GM18526 (cell line): ENCODE measurements at regions not wholly inside any gene's neighbourhood (a gene's known extent, or its start where the extent isn't known, plus 50 kb on each side); places are given as distances from the start of the nearest gene placed in this dataset.

Experiments used
- POLR2A ChIP-seq: IDR thresholded peaks from 3 replicates; pipeline ENCODE4 v1.6.1; 2011; ENCODE audit not compliant: insufficient read length; ENCODE audit errors: extremely low read depth

DNA sequence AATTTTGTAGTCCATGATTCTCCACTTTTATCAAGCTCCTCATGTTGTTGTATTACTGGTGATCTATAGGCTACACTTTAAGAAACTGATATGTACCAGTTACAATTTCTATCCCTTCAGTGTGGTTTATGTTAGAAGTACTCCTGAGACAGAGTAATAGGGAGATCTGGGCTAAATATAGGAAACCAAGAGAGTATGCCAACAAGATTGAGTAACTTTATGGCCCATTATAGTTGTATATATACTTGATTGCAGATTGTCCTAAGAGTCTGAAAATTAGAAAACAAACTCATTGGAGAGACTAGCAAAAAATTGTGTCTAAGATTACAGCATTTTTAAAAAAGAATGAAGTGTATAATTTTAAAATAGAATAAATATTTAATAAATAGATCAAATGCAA, 605.6 kb downstream of the XIRP2 start:
- TF ChIP-seq POLR2A: no peak

DNA sequence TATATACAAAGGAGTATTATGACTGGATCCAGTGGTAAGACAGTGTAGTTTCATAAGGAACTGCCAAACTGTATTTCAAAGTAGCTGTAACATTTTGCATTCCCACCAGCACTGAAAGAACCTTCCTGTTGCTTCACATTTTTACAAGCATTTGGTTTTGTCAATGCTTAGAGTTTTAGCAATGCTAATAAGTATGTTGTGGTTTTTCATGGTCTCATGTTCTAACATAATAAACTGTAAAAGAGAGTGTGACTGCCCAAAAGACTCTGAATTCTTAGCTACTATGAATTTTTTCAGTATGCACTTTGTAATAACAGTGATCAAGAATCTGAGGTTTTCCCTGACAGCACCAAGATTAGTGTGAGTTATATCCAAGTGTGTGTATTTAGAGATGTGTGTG, 604.2 kb downstream of the XIRP2 start:
- no peak for TF ChIP-seq POLR2A

DNA sequence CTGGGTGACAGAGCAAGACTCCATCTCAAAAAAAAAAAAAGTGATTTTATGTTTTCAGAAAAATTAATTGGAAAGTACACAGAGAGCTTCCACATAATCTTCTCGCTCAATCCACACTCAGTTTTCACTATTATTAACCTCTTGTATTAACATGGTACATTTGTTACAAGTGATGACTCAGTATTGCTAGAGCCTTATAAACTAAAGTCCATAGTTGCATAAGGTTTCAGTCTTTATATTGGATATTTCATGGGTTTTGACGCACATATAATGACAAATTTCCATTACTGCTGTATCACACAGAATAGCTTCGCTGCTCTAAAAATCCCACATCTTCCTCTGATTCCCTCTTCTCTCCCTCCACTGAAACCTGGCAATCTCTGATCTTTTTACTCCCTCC, 603.5 kb downstream of the XIRP2 start:
- no peak for TF ChIP-seq POLR2A

DNA sequence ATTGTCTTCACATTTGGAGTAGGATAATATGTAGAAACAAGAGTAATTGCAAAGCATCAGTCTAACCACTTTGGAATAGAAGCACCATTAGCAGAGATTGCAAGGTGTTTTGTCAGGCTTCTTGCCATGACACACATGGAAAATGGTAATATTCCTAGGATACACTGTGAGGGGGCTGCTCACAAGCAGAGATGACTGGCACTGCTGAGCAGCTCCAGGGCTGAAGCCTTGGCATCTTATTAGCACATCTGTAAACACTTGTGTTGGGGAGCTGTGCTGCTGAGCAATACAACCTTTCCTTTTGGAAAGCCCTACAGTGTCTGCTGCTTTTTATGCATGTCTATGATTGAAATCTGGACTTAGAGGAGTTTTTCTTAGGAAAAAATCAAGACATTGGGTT, 602.2 kb downstream of the XIRP2 start:
- no peak for TF ChIP-seq POLR2A

DNA sequence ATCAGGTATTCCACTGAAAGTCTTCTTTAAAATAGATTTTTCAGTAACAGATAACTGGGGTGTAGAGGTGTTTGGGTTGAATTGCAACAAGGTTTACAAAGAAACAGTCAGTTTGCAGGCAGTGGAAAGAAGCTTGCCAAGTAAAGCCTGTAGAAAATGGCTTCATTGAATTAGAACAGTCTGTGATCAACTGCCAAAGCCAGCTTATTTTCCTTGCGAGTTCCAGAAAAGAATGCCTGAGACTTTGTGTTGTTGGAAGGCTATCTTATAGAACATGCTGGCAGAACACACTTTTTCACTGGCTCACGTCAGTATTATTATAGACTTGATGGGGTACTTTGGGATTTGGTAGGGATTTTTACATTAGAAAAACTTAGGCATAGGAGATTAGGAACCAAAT, 601.0 kb downstream of the XIRP2 start:
- no peak for TF ChIP-seq POLR2A

DNA sequence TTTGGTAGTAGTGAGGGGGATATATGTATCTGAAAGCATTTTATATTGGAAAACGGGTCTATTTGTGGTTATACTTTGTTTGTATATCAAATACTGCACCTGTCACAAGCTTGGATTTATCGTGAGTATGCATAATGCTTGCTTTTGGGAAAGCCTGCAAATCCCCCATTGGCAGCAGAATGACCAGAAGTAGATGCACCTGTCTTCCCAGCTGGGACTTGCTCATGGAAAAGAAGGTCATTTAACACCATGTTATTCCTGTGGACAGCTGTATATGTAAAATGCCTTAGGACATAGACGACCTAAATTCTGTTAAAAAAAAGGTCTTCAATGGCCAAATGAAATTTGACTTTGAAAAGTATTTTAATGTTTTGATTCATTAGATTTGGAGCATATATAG, 599.4 kb downstream of the XIRP2 start:
- TF ChIP-seq POLR2A: no peak

DNA sequence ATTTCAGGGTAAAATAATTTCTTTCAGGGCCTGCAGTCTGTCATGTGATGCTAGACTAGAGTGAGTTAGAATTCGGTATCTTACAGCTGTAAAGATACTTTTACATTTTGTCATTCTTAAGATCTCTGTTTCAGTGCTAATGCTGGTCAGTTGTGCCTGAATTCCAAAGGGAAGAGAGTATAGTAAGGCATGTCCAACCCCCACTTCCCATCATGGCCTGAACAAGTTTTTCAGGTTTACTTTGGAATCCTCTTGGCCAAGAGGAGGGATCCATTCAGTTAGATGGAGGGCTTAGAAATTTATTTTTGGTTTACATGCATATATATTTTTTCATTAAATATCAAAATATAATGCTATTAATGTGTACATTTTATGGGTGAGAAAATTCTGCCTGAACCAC, 596.6 kb downstream of the XIRP2 start:
- TF ChIP-seq POLR2A: no peak

DNA sequence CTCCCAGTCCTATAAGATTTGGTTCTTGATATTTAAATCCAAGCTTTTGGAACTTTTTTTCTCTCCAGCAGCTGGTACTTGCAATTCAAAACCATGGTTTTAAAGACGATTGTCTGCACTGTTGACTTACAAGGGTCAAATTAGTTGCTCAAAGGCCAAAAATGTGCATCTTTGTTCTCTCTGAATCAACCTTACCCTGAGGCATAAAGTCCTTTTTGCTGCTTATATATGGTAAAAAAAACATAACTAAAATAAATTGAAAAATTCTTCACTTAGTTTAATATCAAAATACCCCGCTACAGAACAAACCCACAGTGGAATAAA, 592.7 kb downstream of the XIRP2 start:
- no peak for TF ChIP-seq POLR2A

DNA sequence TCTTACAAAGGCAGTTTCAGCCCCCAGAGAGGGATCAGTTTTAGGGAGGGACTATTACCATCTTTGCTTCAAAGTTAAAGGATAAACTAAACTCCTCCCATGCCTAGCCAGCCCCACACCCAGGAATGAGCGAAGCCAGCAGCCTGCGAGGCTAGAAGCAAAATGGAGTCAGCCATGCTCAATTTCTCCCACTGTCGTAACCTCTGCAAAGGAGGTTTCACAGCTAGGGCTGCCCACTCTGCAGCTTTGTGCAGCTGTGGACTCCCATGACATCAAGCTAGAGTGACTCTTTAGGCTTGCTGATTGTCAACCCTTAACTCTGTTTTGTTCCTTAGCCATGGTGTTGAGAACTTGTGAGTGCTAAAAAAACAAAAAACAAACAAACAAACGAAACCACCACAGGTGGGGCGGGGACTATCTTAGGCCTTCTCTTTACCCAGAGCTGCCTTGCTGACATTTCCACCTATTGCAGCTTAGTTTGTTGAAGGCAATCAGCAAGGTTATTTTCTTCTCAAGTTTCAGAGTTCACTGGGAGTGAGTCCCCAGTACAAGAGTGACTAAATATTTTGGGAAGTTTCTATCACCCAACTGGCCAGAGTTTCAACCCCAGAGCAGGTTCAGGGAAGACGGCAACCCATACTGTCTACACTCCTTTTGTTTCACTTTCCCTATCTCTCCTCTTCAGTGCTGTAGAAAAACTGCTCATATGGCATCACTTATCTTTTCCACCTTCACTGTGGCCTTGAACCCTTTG, 592.1 kb downstream of the XIRP2 start:
- TF ChIP-seq POLR2A: no peak

DNA sequence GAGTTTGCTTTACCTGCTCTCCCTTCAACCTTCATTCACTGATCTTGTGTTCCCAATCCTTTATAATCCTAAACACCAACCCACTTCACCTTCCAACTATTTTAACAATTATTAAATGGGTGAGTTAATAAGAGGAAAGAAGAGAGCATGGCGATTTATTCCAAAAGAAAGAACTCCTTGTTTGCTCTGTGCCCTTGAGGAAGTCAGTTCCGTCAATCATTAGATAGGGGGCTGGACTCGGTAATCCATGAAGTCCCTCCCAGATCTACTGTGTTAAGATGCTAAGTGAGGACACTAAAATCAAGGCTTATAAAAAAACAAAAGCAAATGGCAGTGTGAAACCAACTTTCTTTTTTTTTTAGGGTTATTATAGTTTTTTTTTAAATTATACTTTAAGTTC, 589.9 kb downstream of the XIRP2 start:
- TF ChIP-seq POLR2A: no peak

DNA sequence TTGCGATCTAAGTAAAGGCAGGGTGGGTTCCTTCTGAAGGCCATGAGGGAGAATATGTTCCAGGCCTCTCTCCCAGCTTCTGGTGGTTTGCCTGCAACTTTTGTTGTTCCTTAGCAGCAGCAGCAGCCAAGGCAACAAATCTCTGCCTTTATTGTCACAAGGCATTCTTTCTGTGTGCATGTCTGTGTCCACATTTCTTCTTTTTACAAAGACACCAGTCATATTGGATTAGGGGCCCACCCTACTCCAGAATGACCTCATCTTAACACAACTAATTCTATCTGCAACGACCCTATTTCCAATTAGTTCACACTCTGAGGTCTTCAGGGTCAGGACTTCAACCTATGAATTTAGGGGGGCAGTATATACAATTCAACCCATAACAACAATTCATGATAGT, 587.5 kb downstream of the XIRP2 start:
- TF ChIP-seq POLR2A: no peak

DNA sequence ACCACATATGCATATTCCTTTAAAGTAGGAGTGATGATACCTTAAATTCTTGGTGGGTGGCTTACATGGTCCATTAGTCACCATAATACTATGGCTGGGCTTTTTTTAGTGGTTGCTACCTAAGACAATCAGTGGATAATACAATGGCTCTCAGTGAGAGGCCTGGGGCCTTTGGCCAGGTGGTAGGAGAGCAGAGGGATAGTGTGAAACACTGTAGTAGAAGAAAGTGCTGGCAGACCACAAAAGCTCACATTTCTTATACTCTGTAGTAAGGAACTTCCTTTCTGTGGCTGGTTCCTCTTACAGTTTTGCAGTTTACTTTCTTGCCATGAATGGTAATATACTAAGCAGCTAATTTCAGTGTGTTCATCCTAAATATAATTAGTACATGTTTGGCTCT, 583.5 kb downstream of the XIRP2 start:
- TF ChIP-seq POLR2A: no peak

DNA sequence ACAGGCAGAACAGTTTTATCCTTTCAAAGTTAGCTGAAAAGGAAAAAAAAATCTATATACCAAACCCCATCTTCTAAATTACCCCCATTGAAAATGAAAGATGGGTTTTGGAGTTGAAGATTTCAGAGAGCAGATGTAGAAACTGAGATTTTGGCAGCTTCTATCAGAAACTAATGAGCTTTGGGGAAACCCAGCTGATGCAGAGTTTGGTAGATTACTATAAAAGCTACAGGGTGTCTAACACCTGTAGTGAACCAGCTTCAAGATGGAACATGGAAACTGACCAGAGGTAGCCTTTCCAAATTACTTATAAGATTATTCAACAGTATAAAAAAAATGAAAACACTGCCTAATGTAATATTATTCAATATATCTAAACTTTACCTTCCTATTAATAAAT, 583.1 kb downstream of the XIRP2 start:
- no peak for TF ChIP-seq POLR2A

DNA sequence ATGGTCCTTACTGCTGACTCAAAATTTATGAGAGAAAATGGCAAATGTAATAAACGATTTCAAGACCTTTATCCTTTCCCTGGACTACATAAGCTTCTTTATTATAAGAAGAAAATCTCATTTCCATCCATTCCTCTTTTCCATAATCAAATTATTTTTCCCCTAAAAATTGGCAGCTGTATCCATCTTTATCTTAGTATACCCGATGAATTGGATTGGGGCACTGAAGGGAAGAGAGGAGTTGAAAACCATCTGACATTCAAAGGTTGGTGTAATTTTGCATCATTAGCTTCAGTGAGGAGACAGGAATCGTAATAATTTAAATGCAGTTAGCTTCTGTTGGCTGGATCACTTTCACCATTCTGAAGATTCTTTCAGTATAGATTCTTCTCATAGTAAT, 574.1 kb downstream of the XIRP2 start:
- no peak for TF ChIP-seq POLR2A

DNA sequence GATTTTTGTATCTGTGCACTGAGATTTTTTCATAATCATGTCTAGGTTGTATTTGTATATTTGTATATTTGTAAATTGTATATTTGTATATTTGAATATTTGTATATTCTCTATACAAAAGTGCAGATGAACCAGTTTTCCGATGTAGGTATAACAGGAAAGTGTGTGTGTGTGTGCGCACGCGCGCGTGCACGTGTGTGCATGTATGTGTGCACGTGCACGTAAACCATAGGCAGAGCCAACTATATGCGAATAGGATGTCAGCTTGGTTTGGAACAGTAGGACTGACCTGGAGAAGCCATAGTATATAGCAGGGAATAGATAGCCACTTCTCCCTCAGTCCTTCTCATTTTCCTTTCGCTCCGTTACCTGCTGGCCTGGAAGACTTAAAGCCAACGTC, 565.8 kb downstream of the XIRP2 start:
- no peak for TF ChIP-seq POLR2A

DNA sequence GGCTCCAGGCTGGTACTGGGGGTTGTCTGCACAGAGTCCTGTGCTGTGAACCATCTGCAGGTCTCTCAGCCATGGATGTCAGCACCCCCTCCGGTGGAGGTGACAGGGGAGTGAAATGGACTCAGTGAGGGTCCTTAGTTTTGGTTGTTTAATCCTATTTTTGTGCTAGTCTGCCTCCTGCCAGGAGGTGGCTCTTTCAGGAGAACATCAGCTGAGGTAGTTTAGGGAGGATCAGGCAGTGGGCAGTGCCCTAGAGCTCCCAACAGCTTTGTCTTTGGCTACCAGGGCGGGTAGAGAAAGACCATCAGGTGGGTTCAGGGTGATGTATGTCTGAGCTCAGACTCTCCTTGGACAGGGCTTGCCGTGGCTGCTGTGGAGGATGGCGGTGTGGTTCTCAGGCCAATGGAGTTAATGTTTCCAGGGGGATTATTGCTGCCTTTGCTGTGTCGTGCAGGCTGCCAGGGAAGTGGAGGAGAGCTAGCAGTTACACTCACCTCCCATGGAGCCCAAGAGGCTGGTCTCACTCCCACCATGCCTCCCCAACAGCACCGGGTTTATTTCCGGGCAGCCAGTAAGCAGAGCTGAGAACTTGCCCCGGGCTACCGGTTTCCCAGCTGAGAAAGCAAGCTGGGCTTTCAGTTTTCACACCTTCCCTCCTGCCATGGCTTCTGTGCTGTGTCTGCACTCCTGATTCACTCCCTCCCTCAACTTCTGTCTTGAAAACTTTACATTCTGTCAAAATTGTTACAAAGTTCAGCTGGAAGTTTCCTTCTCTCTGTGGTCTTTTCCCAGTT, 563.4 kb downstream of the XIRP2 start:
- TF ChIP-seq POLR2A: no peak

DNA sequence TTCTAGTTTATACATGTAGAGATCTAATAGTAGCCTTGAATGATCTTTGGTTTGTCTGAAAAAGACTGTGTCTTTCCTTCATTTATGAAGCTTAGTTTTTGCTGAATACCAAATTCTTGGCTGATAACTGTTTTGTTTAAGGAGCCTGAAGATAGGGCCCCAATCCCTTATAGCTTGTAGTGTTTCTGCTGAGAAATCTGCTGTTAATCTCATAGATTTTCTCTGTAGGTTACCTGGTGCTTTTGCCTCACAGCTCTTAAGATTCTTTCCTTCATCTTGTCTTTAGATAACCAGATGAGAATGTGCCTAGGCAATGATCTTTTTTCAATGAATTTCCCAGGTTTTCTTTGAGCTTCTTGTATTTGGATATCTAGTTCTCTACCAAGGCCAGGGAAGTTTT, 562.1 kb downstream of the XIRP2 start:
- TF ChIP-seq POLR2A: no peak

DNA sequence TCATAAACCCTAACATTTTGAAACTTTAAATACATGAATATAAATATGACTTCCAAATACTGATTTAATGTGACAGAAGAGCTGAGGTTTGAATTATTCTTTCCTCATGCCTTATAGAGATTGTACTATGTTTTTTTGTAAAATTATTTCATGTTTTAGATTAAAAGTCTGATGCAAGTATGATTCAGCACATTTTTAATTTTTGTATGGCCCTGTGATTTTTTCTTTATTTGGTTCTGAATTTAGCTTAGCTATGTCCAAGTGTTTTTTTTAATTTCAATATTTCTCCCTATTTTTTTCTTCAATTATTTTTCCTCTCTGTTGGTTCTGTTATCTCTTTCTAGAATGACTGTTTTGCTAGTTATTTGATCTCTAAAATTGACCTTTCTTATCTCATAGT, 552.1 kb downstream of the XIRP2 start:
- no peak for TF ChIP-seq POLR2A

DNA sequence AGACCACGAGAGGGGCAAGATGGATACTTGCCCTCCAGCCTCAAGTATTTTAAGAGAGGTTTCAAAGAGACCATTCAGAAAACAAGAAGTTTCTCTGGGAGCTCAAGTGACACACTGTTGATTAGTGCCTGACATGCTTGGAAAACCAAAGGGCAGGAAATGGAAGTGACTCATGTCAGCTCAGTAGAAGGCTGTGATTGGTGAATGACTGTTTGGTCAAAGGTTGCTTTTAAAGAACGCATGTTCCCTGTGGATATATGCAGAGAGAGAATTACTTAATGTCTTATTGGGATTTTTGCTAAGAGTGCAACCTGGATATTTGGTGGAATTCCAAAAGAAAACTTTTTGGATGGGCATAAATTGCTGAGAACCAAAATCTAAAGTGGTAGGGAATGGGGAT, 549.9 kb downstream of the XIRP2 start:
- TF ChIP-seq POLR2A: no peak
